GM20431 (cell line): ENCODE measurements at regions not wholly inside any gene's neighbourhood (a gene's known extent, or its start where the extent isn't known, plus 50 kb on each side); places are given as distances from the start of the nearest gene placed in this dataset.

Experiments
- in situ Hi-C: fragments of 300-500 bp; cut with MseI, MboI; formaldehyde crosslinking; loops from one replicate; pipeline ENCODE4 v1.15.0; 2020; ENCODE audit warnings: low sequenced_read_pairs; ENCODE audit not compliant: unreplicated experiment

DNA sequence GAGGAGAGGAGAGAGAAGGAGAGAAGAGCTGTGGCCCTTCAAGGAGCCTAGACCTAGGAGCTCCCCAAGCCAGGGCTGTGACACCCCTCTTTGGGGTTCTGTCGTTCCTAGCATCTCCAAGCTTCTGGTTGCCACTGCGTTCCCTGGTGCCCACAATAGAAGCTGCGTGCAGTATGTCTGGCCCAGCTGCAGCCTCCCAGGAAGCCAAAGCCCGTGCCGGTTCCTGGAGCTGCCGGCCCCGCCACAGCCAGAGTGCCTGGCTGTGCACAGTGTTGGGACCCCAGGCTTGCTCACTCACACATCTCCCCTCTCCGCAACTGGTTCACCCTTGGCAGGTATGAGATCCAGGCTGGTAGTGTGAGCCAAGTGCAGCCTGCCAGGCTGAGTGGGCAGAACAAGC is 367.7 kb upstream of the MC4R start:
- in situ Hi-C loops, result no loop called here

DNA sequence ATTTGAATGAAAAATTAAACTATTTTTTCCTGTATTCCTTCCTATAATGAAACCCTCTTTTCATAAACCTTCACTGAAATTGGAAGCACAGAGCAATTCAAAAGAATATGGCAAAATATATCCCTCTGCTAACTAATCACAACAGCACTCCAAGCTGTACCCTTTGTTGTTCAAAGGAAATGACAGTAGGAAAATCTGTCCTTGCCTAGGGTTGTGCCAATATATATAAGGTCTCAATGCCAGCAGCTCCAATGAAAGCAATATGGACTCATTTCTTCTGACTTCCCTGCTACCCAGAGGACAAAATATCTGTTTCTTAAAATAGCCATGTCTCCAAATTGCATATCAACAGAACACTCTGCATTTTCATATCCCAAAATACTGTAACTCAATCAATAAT is 373.9 kb upstream of the MC4R start:
- in situ Hi-C loops, result no loop called here

DNA sequence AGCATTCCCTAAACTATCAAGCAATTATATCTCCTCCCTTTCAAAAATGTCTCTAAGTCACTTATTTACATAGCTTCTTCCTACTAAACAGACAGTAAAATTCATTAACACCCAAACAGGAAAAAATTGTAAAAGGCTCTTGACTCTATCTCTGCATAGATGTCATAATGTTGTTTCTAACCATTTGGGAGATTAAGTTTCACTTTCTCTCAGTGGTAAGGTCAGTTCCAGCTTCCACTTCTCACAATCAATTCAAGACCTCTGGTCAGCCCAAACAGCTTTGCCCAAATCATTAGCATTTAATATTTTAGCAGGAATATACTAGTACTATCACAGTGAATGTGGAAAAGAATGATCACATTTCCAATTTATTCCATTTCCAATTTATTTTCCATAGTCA is 374.3 kb upstream of the MC4R start:
- in situ Hi-C loops, result no loop called here

DNA sequence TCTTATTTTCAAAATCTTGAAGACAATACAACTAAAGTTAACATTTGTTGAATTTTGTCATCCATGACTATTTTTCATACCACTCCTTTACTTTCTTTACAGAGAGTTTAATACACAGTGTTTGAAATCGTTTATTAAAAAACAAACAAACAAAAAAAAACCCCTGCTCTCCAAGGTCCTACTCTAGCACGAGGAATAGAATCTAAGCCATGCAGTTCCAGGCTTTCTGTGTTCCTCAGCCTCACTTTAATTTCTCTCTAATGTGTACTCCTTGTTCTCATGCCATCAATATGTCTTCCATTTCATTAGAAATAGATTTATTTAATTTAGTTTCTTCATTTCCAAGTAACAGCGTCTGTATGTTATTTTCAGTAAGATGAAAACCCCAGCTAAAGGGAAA is 381.2 kb upstream of the MC4R start:
- in situ Hi-C loops, result no loop called here

DNA sequence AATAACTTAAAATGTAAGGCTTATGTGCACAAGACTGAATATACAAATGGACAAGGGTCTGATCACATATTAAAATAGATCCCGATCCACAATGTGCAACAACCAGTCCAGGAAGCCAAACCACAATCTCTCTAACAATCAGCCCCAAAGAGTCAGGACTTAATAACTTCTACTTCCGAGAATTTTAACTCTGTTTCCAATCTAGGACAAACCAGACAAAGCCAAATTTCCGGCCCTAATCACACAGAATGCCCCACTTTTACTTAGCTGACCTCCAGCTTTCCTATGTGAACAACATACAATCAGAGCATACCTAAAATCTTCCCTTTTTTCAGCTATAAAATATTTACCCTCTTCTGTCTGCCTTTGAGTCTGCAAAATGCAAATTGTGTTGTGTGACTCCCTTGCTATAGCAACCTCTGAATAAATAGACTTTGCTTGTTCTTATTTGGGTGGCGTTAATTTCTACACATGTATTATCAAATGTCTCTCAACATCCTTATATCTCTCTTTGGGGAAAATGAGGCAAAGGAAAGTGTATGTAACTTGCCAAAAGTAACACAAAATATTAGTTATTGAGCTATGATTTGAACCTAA is 381.9 kb upstream of the MC4R start:
- in situ Hi-C loops, result no loop called here

DNA sequence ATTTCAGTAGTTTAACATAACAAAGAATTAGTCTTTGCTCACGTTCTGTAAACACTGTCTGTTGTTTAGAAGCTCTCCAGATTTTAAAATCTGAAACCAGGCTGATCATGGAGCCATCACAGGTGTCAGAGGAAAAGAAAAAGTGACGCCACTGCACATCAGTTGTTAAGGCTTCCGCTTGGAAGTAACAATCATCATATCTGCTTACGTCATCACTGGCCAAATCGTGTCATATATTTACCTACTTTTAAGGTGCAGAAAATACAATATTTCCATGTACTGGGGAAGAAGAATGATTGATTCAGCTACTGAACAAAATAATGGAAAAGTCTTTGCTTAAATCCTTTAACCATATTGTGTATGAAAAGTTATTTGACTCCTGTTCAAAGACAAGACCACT is 382.6 kb upstream of the MC4R start:
- in situ Hi-C loops, result no loop called here

DNA sequence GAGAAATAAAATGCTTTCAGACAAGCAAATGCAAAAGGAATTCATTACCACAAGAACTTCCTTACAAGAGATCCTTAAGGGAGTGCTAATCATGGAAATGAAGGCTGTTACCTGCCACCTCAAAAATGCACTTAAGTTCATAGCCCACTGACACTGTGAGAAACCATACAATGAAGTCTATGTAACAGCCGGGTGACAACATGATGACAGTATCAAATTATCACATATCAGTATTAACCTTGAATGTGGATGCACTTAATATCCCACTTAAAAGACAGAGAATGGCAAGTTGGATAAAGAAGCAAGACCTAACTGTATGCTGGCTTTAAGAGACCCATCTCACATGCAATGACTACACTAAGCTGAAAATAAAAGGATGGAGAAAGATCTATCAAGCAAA is 403.4 kb upstream of the MC4R start:
- in situ Hi-C loops, result no loop called here

DNA sequence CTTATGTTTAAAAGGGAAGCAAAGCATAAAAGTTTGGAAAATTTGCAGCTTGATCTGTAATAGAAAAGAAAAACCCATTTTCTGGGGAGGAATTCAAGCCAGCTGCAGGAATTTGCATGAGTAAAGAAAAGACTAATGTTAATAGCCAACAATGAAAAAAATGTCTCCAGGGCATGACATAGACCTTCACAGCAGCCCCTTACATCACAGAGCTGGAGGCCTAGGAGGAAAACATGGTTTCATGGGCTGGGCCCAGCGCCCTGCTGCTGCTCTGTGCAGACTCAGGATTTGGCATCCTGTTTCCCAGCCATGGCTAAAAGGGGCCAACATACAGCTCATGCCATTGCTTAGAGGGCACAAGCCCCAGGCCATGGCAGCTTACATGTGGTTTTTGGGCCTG is 411.6 kb upstream of the MC4R start:
- in situ Hi-C loops, result no loop called here

DNA sequence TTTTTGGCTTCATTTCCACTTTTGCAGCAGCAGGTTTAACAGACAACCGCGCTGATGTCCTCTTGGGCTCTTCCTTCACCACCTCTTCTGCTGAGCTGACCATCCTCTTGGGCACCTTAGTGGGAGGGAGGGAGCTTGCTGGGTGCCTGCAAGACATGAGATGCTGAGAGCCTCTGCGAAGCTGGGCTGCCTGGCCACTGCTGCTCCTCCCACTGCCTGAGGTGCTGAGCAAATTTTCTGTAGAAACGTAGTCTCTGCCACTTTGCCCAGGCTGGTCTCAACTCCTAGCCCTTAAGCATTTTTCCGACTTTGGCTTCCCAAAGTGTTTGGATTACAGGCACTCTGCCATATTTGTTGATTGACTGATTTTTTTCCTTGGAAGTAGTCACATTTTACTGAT is 422.2 kb upstream of the MC4R start:
- in situ Hi-C loops, result no loop called here

DNA sequence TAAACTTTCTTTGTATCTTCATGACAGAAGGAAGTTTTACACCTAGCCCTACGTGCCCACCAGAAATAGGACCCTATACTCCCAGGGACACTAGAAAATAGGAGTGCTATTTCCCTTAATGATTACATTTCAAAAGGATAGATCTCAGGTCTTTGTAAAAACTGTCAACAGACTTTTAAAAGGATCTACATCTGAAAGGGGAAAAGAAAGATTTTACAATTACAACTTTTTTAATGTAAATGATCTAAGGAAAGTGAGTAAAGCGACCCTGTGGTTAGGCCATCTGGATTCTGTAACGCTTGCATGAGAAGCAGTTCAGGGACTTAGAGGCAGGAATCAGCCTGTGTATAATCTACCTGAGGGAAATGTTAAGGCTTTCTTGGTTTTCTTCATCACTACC is 431.8 kb upstream of the MC4R start:
- in situ Hi-C loops, result no loop called here

DNA sequence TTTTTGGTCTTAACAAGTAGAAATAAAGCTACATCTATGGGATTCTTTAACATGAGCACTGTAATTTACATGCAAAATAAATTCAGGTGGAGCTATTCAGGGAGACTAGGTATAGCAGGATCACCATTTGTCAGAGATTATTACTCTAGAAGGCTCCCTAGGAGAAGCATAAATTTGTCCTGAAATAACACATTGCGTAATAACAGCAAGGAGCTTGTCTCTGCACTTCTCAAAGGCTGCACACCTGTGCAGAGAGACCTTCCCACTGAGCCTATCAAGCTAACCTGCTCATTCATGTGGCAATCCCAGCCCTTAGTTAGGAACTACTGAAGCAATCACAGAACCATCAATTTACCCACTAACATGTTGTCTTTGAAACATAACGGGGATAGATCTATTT is 437.4 kb upstream of the MC4R start:
- in situ Hi-C loops, result no loop called here

DNA sequence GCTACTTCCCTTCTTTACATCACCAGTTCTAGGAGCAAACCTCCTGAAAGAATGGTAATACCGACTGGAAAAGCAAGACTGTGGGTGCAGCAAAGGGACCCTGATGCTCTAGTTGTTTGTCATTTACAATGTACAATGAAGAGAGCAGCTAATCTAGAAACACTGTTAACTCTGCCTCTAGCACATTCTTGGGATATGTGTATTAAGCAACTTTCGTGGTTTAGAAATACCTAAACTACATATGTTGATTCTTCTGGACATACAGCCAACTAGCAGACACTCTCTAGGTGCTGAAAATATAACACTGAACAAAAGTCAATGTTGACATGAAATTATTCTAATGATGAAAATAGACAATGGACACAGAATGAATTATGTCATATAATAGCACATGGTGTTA is 440.3 kb upstream of the MC4R start:
- in situ Hi-C loops, result no loop called here

DNA sequence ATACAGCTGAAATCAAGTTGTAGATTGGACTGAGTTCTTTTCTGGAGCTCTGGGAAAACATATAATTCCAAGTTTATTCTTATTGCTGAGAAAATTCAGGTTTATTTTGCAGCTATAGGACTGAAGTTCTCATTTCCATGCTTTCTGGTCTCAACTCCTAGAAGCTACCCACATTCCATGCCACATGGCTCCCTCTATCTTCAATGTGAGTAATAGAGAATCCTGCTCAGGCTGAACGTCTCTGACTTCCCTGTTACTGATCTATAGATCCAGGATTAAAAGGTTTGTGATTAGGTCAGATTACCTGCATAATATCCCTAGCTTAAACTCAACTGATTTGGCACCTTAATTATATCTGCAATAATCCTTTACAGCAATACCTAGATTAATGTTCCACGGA is 453.8 kb upstream of the MC4R start:
- in situ Hi-C loops, result no loop called here

DNA sequence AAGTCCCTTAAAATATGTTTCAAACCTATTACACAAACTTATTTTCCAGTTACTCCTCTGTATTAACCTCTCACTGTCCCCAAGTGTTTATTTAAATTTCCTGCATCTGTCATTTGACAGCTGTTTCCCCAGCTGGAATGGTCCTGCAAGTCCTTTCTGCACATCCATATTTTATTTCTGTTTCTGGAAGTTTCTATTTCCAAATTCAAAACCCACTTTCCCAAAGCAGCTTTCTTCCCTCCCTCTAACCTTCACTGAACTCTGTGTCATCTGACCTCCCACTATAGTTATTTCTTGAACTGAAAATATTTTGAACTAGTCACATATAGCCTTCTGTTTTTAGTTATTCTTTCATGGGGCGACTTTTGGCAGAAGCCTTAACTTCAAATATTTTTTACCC is 459.4 kb upstream of the MC4R start:
- in situ Hi-C loops, result no loop called here

DNA sequence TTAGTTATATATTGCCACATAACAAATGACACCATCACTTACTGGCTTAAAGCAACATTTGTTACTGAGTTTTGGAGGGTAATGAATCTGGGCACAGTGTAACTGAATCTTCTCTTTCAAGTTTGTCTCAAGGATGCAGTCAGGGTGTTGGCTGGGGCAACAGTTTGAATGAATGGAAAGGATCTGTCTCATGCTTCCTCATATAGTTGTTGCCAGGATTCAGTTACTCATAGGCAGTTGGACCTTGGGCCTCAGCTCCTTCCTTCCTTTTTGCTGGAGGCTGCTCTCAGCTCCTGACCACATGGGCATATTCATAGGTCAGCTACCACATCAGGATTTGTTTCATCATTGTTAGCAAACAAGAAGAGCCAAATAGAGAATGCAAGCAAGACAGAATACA is 466.1 kb upstream of the MC4R start:
- in situ Hi-C loops, result no loop called here

DNA sequence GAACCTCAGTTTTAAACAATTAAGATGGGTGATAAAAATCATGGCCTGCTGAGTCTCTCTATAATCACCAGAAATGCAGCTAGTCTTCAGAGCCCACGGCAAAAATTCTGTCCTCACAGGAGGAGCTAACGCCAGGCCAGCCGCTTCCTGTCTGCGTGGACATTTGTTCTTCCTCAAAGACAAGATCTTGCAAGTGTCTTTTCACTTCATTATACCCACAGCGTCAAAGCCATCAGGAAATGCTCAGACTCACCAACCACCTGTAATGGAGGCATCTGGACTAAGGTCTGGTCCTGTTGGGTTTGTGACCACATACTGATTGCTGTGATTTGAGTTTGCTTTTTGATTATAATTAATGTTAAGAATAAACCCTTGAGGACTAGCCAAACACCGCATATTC is 473.8 kb upstream of the MC4R start:
- in situ Hi-C loops, result no loop called here

DNA sequence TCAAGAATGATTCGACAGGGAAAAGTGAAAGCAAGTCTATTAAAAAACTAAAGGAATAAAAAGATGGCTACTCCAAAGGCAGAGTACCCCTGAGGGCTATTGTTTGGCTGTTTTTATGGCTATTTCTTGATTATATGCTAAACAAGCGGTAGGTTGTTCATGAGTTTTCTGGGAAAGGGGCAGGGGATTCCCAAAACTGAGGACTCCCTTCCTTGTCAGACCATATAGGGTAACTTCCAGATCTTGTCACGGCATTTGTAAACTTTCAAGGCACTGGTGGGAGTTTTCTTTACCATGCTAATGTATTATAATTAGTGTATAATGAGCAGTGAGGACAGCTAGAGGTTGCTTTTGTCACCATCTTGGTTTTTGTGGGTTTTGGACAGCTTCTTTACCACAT is 474.9 kb upstream of the MC4R start:
- in situ Hi-C loops, result no loop called here

DNA sequence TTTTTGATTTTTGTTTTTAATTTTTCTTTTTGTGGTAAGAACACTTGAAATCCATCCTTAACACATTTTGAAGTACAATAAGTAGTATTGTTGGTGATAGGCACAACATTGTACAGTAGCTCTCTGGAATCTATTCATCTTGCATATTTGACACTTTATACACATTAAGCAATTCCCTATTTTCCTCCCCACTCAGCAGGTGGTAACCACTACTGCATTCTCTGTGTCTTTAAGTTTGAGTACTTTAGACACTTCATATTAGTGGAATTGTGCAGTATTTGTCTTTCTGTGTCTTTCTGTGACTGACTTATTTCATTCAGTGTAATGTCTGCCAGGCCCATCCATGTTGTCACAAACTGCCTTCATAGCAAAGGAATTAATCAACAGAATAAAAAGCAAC is 471.7 kb upstream of the CDH20 start:
- in situ Hi-C loops, result no loop called here

DNA sequence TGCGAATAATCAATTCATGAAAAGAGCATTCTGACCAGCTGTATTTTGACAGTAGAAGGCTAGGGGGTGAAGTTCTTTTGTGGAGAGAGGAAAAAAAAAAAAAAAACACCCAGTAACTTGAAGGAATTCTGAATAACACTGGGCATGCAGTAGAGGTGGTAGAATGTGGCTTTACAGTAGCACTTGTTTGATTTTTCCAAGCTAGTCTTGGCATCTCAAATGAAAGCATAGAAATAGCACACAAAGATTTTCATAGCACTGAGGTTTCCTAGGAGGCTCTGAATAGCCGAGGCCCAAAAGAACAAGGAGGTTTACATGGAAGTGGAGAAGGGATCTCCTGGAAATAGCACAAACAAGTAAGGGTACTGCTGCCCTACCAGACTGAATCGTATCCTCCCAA is 470.2 kb upstream of the CDH20 start:
- in situ Hi-C loops, result no loop called here

DNA sequence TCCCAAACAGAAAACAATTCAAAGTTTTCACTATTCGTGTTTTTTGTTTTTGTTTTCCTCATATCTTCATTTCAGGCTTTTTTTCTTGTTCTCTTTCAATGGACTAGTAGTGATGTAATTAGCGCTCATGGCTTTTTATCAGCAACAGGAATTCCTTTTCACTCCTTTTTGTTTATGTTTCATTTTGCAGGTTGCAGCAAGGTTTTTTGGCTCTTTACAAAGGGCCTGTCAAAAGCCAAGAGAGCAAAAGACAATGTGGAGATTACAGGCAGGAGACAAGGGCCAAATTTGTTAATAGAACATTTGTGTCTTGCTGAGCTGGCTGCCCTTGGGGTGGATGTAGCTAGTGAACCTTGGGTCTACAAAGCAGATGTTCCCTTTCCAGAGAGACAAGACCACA is 467.4 kb upstream of the CDH20 start:
- in situ Hi-C loops, result no loop called here

DNA sequence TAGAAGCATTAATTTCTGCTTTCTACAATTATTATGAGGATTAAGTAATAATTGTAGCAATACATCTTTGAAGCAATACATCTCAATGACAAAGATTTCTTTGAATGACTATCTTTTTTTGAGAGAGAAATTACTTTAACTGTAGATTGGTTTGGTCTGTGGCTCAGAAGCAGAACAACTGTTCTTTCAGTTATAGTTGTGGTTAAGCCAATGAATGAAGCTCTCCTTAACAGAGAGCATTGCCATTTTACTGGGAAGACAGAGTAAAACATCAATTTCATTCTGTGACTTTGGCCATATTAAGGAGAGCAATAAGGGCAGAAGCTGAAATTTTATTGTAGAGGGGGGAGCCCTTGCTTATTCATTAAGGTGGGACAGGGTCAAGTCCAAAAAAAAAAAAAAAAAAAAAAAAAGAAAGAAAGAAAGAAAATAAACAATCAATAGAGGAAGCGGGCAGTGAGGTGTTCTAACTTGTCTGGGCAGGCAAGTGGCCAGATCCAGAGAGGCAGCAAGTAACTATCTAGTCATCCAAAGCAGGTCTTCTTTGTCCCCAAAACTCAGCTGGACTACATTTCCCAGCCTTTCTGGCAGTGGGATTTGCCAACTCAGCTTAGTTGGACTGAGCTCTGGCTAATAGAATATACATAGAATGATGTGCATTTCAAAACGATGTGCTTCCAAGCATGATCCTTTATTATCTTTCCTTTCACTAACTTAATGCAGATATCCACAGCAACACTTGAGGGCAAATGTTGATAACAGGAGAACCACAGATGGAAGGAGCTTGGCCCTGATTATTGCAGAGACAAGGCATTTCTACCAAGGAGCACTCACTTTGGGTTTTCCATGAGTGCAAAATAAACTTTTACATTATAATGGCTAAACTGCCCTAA is 462.7 kb upstream of the CDH20 start:
- in situ Hi-C loops, result no loop called here

DNA sequence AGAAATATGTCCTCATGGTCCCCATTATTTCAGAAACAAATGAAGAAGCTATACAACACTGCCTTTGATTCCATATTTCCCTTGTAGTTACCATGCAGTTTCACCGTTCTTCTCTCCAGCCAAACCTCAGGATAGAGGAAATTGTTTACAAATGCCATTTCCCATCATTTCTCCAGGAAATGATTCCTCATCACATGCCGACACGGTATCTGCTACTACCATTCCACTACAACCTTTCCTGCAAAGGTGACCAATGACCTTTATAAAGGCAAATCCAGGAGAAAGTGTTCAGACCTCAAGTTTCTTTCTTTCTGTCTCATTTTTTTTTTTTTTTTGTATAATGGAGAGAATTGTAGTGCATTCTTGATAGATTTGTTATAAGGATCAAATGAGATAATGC is 460.8 kb upstream of the CDH20 start:
- in situ Hi-C loops, result no loop called here
